Kidney epithelial cell (primary cell): ENCODE measurements at regions not wholly inside any gene's neighbourhood (a gene's known extent, or its start where the extent isn't known, plus 50 kb on each side); places are given as distances from the start of the nearest gene placed in this dataset.

Experiments used
- DNase-seq: peaks from one replicate; pipeline ENCODE4 v3.0.0-alpha.2; 2010; ENCODE audit warnings: low read depth
- H3K27me3 ChIP-seq: 2 replicates; pipeline ENCODE4 v1.6.0; 2011; ENCODE audit warnings: low read length; ENCODE audit not compliant: control insufficient read depth, insufficient read depth
- H3K36me3 ChIP-seq: 2 replicates; pipeline ENCODE4 v1.5.1; 2011; ENCODE audit warnings: low read length; ENCODE audit not compliant: control insufficient read depth, insufficient read depth
- H3K4me3 ChIP-seq: 2 replicates; pipeline ENCODE4 v1.5.1; 2011; ENCODE audit warnings: low read depth, mild to moderate bottlenecking, control low read depth, low read length
- CTCF ChIP-seq: IDR thresholded peaks from 2 replicates; pipeline ENCODE4 v1.5.1; 2011; ENCODE audit warnings: mild to moderate bottlenecking, moderate library complexity, low read length, control low read depth, inconsistent platforms; ENCODE audit not compliant: insufficient read depth, poor library complexity, severe bottlenecking

GRCh38 chr13:78913656-78914055 lies 254.7 kb upstream of the OBI1 start:
- H3K27me3 ChIP-seq: no peaks in the 10 kb centered on the region
- no peaks in the 10 kb centered on the region for H3K36me3 ChIP-seq
- H3K4me3 ChIP-seq: no peak overlapping the region
- DNase-seq: no peak
- TF ChIP-seq CTCF: no peak

GRCh38 chr13:78910147-78910546 lies 251.2 kb upstream of the OBI1 start:
- DNase-seq: no peak
- TF ChIP-seq CTCF: no peak
- Histone ChIP-seq H3K36me3 (no peaks in the 10 kb centered on the region), H3K4me3 (no peak overlapping the region), H3K27me3 (no peaks in the 10 kb centered on the region)

GRCh38 chr13:78909276-78909675 lies 250.3 kb upstream of the OBI1 start:
- no peaks in the 10 kb centered on the region for H3K27me3 ChIP-seq
- no peak for DNase-seq
- TF ChIP-seq CTCF: no peak

GRCh38 chr13:78907006-78907405 lies 248.1 kb upstream of the OBI1 start:
- no peak for TF ChIP-seq CTCF

More at GRCh38 chr13:78909276-78909675, 250.3 kb upstream of the OBI1 start:
- H3K36me3 ChIP-seq: no peaks in the 10 kb centered on the region
- H3K4me3 ChIP-seq: no peak overlapping the region

GRCh38 chr13:78897200-78897599 lies 238.2 kb upstream of the OBI1 start:
- H3K4me3 ChIP-seq: no peak overlapping the region
- no peak for DNase-seq
- H3K27me3 ChIP-seq: no peaks in the 10 kb centered on the region
- no peak for TF ChIP-seq CTCF
- no peaks in the 10 kb centered on the region for H3K36me3 ChIP-seq

More at GRCh38 chr13:78907006-78907405, 248.1 kb upstream of the OBI1 start:
- no peak for DNase-seq
- H3K27me3 ChIP-seq: no peaks in the 10 kb centered on the region
- H3K36me3 ChIP-seq: no peaks in the 10 kb centered on the region
- no peak overlapping the region for H3K4me3 ChIP-seq

GRCh38 chr13:78884571-78884970 lies 225.6 kb upstream of the OBI1 start:
- no peak for DNase-seq
- Histone ChIP-seq H3K27me3 (no peaks in the 10 kb centered on the region), H3K4me3 (no peak overlapping the region), H3K36me3 (no peaks in the 10 kb centered on the region)
- no peak for TF ChIP-seq CTCF
